Sigmoid colon (tissue), 6 donors: ENCODE measurements at regions not wholly inside any gene's neighbourhood (a gene's known extent, or its start where the extent isn't known, plus 50 kb on each side); places are given as distances from the start of the nearest gene placed in this dataset.

Source experiments
- DNase-seq: peaks from one replicate; pipeline ENCODE4 v3.0.0-alpha.2; 2019
- H3K27ac ChIP-seq, 4 donors: fragments of 200-600 bp; sonication (generic); one replicate each; pipeline ENCODE4 v1.5.1; 2016 to 2019; ENCODE audit warnings: mild to moderate bottlenecking in 1 of 4
- H3K27me3 ChIP-seq, 3 donors: fragments of 200-600 bp; sonication (generic); one replicate each; pipeline ENCODE4 v1.5.1; 2019; ENCODE audit warnings: mild to moderate bottlenecking in 1 of 3
- H3K36me3 ChIP-seq, 4 donors: fragments of 200-600 bp; sonication (generic); one replicate each; pipeline ENCODE4 v1.5.1; 2016 to 2019
- H3K4me1 ChIP-seq, 4 donors: fragments of 200-600 bp; sonication (generic); one replicate each; pipeline ENCODE4 v1.5.1; 2017 to 2019
- H3K4me3 ChIP-seq, 4 donors: fragments of 200-600 bp; sonication (generic); one replicate each; pipeline ENCODE4 v1.5.1; 2017 to 2019; ENCODE audit warnings: mild to moderate bottlenecking in 2 of 4, moderate library complexity in 1 of 4
- H3K9me3 ChIP-seq, 4 donors: fragments of 200-600 bp in 3 of 4; sonication (generic) in 3 of 4; one replicate each; pipeline versions ENCODE4 v1.5.1 to v1.6.1; 2013 to 2019
- EP300 ChIP-seq, 4 donors: sonication (generic); formaldehyde crosslinking; IDR thresholded peaks; one replicate each; pipeline ENCODE4 v1.6.1; 2017; ENCODE audit warnings: antibody characterized with exemption in 4 of 4
- POLR2A ChIP-seq, 2 donors: fragments of 450-650 bp; IDR thresholded peaks; one replicate each; pipeline ENCODE4 v1.6.1; 2016; ENCODE audit warnings: antibody characterized with exemption in 2 of 2, mild to moderate bottlenecking in 2 of 2, moderate library complexity in 2 of 2
- POLR2AphosphoS5 ChIP-seq, 4 donors: sonication (generic); formaldehyde crosslinking; IDR thresholded peaks; one replicate each; pipeline ENCODE4 v1.6.1; 2017; ENCODE audit warnings: antibody characterized with exemption in 4 of 4
- WGBS, 2 donors: extraction: QIAGEN DNeasy Blood & Tissue Kit; methylation state at CpG; one replicate each; pipeline ENCODE4 v1.1.7; 2013; 5-methylcytosine and 5-hydroxymethylcytosine counted together
- intact Hi-C: fragments of 100-400 bp; cut with DNase I; formaldehyde crosslinking; loops from one replicate; pipeline ENCODE4 v1.15.1; 2023
- TF ChIP-seq, protein P1 (sequence below), 4 experiments: fragments of 450-650 bp in 3 of 4; fragments of 200-600 bp in 1 of 4; IDR thresholded peaks; one replicate each; pipeline ENCODE4 v1.5.1; 2016 to 2019; ENCODE audit warnings: antibody characterized with exemption in 4 of 4, mild to moderate bottlenecking in 3 of 4, moderate library complexity in 2 of 4
- donor health status: healthy with polysubstance abuse.
- donor health status: healthy.

- H3K36me3 ChIP-seq, result no peaks in the 10 kb centered on the region
- H3K9me3 ChIP-seq, result no peaks in the 10 kb centered on the region
- no peak overlapping the region for H3K27ac ChIP-seq
- H3K4me3 ChIP-seq, result no peak overlapping the region
- intact Hi-C loops, result no loop called here
- no peaks in the 10 kb centered on the region for H3K27me3 ChIP-seq
- no peaks in the 10 kb centered on the region for H3K4me1 ChIP-seq
- no peak for TF ChIP-seq EP300 (IDR thresholded peaks at IDR 0.05)
- TF ChIP-seq, protein P1, sequence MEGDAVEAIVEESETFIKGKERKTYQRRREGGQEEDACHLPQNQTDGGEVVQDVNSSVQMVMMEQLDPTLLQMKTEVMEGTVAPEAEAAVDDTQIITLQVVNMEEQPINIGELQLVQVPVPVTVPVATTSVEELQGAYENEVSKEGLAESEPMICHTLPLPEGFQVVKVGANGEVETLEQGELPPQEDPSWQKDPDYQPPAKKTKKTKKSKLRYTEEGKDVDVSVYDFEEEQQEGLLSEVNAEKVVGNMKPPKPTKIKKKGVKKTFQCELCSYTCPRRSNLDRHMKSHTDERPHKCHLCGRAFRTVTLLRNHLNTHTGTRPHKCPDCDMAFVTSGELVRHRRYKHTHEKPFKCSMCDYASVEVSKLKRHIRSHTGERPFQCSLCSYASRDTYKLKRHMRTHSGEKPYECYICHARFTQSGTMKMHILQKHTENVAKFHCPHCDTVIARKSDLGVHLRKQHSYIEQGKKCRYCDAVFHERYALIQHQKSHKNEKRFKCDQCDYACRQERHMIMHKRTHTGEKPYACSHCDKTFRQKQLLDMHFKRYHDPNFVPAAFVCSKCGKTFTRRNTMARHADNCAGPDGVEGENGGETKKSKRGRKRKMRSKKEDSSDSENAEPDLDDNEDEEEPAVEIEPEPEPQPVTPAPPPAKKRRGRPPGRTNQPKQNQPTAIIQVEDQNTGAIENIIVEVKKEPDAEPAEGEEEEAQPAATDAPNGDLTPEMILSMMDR (IDR thresholded peaks at IDR 0.05), result no peak
- TF ChIP-seq POLR2AphosphoS5 (IDR thresholded peaks at IDR 0.05), result no peak
- TF ChIP-seq POLR2A (IDR thresholded peaks at IDR 0.05), result no peak
- WGBS, 2 donors, result 20 to 64% methylated on average over 9 of the region's 9 CpGs
- DNase-seq, result no peak
Measured at GRCh38 chr10:120996456-120997034, 145.4 kb downstream of the WDR11 start.

GRCh38 chr10:120997313-120997712, 146.2 kb downstream of the WDR11 start:
- intact Hi-C loops, result no loop called here
- TF ChIP-seq POLR2AphosphoS5 (IDR thresholded peaks at IDR 0.05) (no peak), POLR2A (IDR thresholded peaks at IDR 0.05) (no peak), EP300 (IDR thresholded peaks at IDR 0.05) (no peak)
- TF ChIP-seq, protein P1 (IDR thresholded peaks at IDR 0.05), result no peak
- DNase-seq, result no peak
- Histone ChIP-seq H3K27me3 (no peaks in the 10 kb centered on the region), H3K36me3 (no peaks in the 10 kb centered on the region), H3K4me1 (no peaks in the 10 kb centered on the region), H3K27ac (no peak overlapping the region), H3K4me3 (no peak overlapping the region), H3K9me3 (no peaks in the 10 kb centered on the region)
- WGBS, 2 donors, result 67 to 88% methylated on average over 1 of the region's 1 CpG

DNA sequence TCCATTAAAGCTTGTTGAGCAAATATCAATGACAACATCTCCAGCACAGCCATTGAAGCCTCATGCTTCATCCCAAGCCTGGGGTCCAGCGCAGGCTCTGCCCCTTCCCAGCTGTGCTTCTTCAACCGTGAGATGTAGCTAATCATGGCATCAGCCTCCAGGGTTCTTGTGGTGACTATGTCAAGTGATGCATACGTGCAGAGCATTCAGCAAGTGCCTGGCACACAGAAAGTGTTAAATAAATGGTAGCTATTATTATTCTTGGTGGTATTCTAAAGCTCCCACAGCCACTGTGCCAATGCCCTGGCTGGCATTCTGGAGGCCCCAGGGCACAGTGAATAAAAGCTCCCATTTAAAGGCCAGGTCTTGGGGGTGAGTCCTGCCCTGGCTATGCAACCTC, 146.6 kb downstream of the WDR11 start:
- no peaks in the 10 kb centered on the region for H3K9me3 ChIP-seq
- no peaks in the 10 kb centered on the region for H3K27me3 ChIP-seq
- H3K36me3 ChIP-seq, result no peaks in the 10 kb centered on the region
- WGBS, 2 donors, result 86 to 93% methylated on average over 3 of the region's 3 CpGs
- intact Hi-C loops, result no loop called here
- H3K27ac ChIP-seq, result no peak overlapping the region
- no peak for TF ChIP-seq EP300 (IDR thresholded peaks at IDR 0.05)
- H3K4me3 ChIP-seq, result no peak overlapping the region
- no peak for DNase-seq
- H3K4me1 ChIP-seq, result no peaks in the 10 kb centered on the region

DNA sequence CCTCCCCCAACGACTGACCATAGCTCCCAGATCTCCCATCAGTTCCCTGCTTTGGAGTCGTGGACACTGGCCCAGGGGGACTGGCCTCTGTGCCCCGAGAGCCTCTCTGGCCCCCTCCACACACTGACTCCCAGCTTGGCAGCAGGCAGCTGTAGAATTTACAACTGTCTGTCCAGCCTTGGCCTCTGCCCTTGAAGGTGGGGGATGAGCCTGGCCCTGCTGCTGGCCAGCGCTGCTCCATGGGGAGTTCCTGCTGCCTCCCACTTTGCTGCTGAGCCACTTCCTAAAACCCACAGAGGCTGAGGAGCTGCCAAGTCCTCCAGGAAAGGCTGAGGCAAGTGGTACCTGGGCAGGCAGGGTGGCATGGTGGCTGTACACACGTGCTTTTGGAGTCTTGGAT, 147.1 kb downstream of the WDR11 start:
- H3K27me3 ChIP-seq, result no peaks in the 10 kb centered on the region
- H3K4me3 ChIP-seq, result no peak overlapping the region
- H3K36me3 ChIP-seq, result no peaks in the 10 kb centered on the region
- WGBS, 2 donors, result 71 to 85% methylated on average over 5 of the region's 5 CpGs
- H3K9me3 ChIP-seq, result no peaks in the 10 kb centered on the region
- no peaks in the 10 kb centered on the region for H3K4me1 ChIP-seq
- DNase-seq, result no peak
- TF ChIP-seq, protein P1 (IDR thresholded peaks at IDR 0.05), result no peak
- TF ChIP-seq EP300 (IDR thresholded peaks at IDR 0.05), result no peak
- TF ChIP-seq POLR2AphosphoS5 (IDR thresholded peaks at IDR 0.05), result no peak
- TF ChIP-seq POLR2A (IDR thresholded peaks at IDR 0.05), result no peak
- intact Hi-C loops, result no loop called here
- H3K27ac ChIP-seq, result no peak overlapping the region

DNA sequence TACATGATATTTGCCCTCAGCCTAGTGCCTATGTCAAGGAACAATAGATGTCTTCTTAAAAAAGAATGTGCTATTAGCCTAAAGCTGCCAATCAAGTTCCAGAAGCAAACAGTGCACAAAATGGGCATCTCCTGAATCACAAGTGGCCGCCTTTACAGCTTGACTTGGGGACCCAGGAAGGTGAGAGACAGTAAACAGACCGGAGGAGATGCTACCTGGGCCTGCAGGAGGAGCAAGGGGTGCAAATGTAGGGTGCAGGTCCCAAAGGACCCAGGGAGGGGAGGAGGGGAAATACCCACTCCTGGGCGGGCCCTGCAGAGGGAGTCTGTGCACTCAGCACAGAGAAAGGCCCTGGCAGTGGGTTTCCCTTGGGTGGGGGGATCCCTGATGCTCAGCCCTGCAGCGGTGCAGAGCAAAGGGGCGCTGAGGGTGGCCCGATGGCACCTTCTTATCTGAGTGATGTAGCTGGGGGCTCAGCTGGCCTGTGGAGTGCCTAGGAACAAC, 147.7 kb downstream of the WDR11 start:
- no peak overlapping the region for H3K27ac ChIP-seq
- no peaks in the 10 kb centered on the region for H3K27me3 ChIP-seq
- no peaks in the 10 kb centered on the region for H3K9me3 ChIP-seq
- no peak for DNase-seq
- intact Hi-C loops, result no loop called here
- no peak overlapping the region for H3K4me3 ChIP-seq
- no peaks in the 10 kb centered on the region for H3K4me1 ChIP-seq
- TF ChIP-seq, protein P1 (IDR thresholded peaks at IDR 0.05), result no peak
- TF ChIP-seq POLR2A (IDR thresholded peaks at IDR 0.05), result no peak
- TF ChIP-seq EP300 (IDR thresholded peaks at IDR 0.05), result no peak
- H3K36me3 ChIP-seq, result no peaks in the 10 kb centered on the region
- 91% methylated on average over 6 of the region's 6 CpGs for WGBS, 2 donors
